Activated CD8-positive, alpha-beta T cell treated with anti-CD3 and anti-CD28 coated beads for 36 hours (primary cell): ENCODE measurements at regions not wholly inside any gene's neighbourhood (a gene's known extent, or its start where the extent isn't known, plus 50 kb on each side); places are given as distances from the start of the nearest gene placed in this dataset.

Experiments
- ATAC-seq: fragments of 200-7000 bp; cut with Tn5 transposase; one replicate; pipeline ENCODE4 v1.10.0; 2021; ENCODE audit warnings: mild to moderate bottlenecking, moderate library complexity
- CTCF ChIA-PET: fragments of 350-600 bp; sonication (Branson Sonifier 250); formaldehyde crosslinking; loops from one replicate; lab custom pipeline; 2021; ENCODE audit warnings: antibody characterized with exemption; lab: Charles Lee
- POLR2A ChIA-PET: fragments of 350-600 bp; sonication (Branson Sonifier 250); formaldehyde crosslinking; loops from one replicate; lab custom pipeline; 2021; ENCODE audit warnings: antibody characterized with exemption; lab: Charles Lee
- DNase-seq: peaks from one replicate; pipeline ENCODE4 v3.0.0-alpha.2; 2020
- H3K27ac Mint-ChIP-seq: one replicate; pipeline ENCODE4 v1.8.0; 2021; ENCODE audit warnings: mild to moderate bottlenecking, mixed read lengths
- H3K27me3 Mint-ChIP-seq: one replicate; pipeline ENCODE4 v1.8.0; 2021; ENCODE audit warnings: mixed read lengths
- H3K36me3 Mint-ChIP-seq: one replicate; pipeline ENCODE4 v1.8.0; 2021; ENCODE audit warnings: low read depth, mixed read lengths
- H3K4me1 Mint-ChIP-seq: one replicate; pipeline ENCODE4 v1.8.0; 2021; ENCODE audit warnings: low read depth, mixed read lengths
- H3K4me3 Mint-ChIP-seq: one replicate; pipeline ENCODE4 v1.8.0; 2021; ENCODE audit warnings: mild to moderate bottlenecking, moderate library complexity, mixed read lengths
- H3K9me3 Mint-ChIP-seq: one replicate; pipeline ENCODE4 v1.8.0; 2021; ENCODE audit warnings: mixed read lengths
- CTCF ChIP-seq: fragments of 200-600 bp; IDR thresholded peaks from one replicate; pipeline ENCODE4 v1.8.0; 2022; ENCODE audit warnings: antibody characterized with exemption, mild to moderate bottlenecking
- intact Hi-C: fragments of 100-400 bp; cut with micrococcal nuclease; formaldehyde crosslinking; loops from one replicate; pipeline ENCODE4 v1.10.0; 2022

- ATAC-seq (no peak), DNase-seq (no peak)
- Mint-ChIP-seq H3K4me3 (no peak overlapping the region), H3K36me3 (no peaks in the 10 kb centered on the region), H3K4me1 (no peaks in the 10 kb centered on the region), H3K27me3 (no peaks in the 10 kb centered on the region), H3K27ac (no peak overlapping the region), H3K9me3 (peaks cover 18% of the 10 kb centered on the region)
- TF ChIP-seq CTCF: no peak
- ChIA-PET POLR2A (no interaction called here), CTCF (no interaction called here)
- intact Hi-C loops: no loop called here
Measured at GRCh38 chr13:89255844-89256406, 1584.8 kb downstream of the SLITRK5 start.

- Mint-ChIP-seq H3K9me3 (peaks cover 3% of the 10 kb centered on the region), H3K36me3 (no peaks in the 10 kb centered on the region), H3K27me3 (no peaks in the 10 kb centered on the region), H3K4me3 (no peak overlapping the region), H3K4me1 (no peaks in the 10 kb centered on the region), H3K27ac (no peak overlapping the region)
- POLR2A ChIA-PET: no interaction called here
- no peak for ATAC-seq
- intact Hi-C loops: no loop called here
- TF ChIP-seq CTCF: no peak
- CTCF ChIA-PET: no interaction called here
- no peak for DNase-seq
Measured at GRCh38 chr13:89267734-89268133, 1596.6 kb downstream of the SLITRK5 start.

DNA sequence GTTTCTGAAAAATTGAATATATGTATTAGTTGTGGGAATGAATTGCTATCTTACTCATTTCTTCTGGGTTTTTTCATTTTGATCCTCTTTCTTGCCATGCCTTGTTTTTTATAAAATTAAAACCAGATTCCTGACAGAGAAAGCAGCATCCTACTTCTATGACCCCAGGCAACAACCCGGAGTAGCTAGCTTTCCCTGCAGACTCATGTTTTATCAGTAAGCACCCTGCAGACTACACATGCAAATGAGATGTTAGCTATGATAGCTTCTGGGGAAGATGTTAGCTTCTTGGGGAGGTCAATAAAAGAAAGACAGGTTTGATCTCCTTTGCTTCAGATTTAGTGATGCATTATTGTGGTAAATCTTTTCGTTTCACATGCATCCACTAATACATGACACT lies 1598.6 kb downstream of the SLITRK5 start:
- CTCF ChIA-PET: no interaction called here
- no peak overlapping the region for H3K4me3 Mint-ChIP-seq
- H3K27me3 Mint-ChIP-seq: no peaks in the 10 kb centered on the region
- no peaks in the 10 kb centered on the region for H3K4me1 Mint-ChIP-seq
- H3K9me3 Mint-ChIP-seq: peaks cover 3% of the 10 kb centered on the region
- no peak overlapping the region for H3K27ac Mint-ChIP-seq
- TF ChIP-seq CTCF: no peak
- ATAC-seq: no peak
- POLR2A ChIA-PET: no interaction called here
- no peaks in the 10 kb centered on the region for H3K36me3 Mint-ChIP-seq
- no peak for DNase-seq
- intact Hi-C loops: no loop called here

DNA sequence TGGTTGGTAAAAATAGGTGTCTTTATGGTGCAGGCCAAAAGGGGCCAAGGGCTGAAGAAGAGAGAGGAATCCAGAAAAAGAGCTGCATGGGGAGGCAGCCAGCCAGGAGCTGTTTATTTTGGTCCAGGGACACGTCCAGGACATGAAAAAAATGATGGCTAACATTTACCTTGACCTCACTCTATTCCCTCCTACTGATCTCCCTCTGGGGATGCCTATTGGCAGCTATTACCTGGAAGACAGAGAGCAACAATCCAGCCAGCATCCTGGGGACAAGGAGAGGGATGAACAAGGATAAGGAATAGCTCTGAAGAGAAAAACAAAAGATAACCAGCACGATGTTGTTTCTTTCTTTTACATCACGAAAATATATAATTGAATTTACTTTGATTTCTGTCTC lies 1599.6 kb downstream of the SLITRK5 start:
- no peak for DNase-seq
- Mint-ChIP-seq H3K36me3 (no peaks in the 10 kb centered on the region), H3K4me3 (no peak overlapping the region), H3K4me1 (no peaks in the 10 kb centered on the region), H3K27ac (no peak overlapping the region), H3K9me3 (peaks cover 3% of the 10 kb centered on the region), H3K27me3 (no peaks in the 10 kb centered on the region)
- intact Hi-C loops: no loop called here
- POLR2A ChIA-PET: no interaction called here
- CTCF ChIA-PET: no interaction called here
- ATAC-seq: no peak
- no peak for TF ChIP-seq CTCF

GRCh38 chr13:89279374-89279773 lies 1608.2 kb downstream of the SLITRK5 start:
- DNase-seq (no peak), ATAC-seq (no peak)
- Mint-ChIP-seq H3K36me3 (no peaks in the 10 kb centered on the region), H3K27ac (no peak overlapping the region), H3K4me3 (no peak overlapping the region), H3K9me3 (peaks cover 8% of the 10 kb centered on the region), H3K4me1 (no peaks in the 10 kb centered on the region), H3K27me3 (no peaks in the 10 kb centered on the region)
- ChIA-PET CTCF (no interaction called here), POLR2A (no interaction called here)
- intact Hi-C loops: no loop called here
- no peak for TF ChIP-seq CTCF
